GM21576 (cell line): ENCODE measurements at regions not wholly inside any gene's neighbourhood (a gene's known extent, or its start where the extent isn't known, plus 50 kb on each side); places are given as distances from the start of the nearest gene placed in this dataset.
"Not testable (repeated sequence)": the region's sequence is repeated elsewhere in the genome, so short reads cannot be mapped to it uniquely, and the experiment has no call there.

ENCODE experiments used
- ATAC-seq: cut with Tn5 transposase; IDR thresholded peaks from one replicate; pipeline ENCODE4 v1.9.1; 2021; ENCODE audit warnings: mild to moderate bottlenecking, moderate library complexity; ENCODE audit not compliant: unreplicated experiment

DNA sequence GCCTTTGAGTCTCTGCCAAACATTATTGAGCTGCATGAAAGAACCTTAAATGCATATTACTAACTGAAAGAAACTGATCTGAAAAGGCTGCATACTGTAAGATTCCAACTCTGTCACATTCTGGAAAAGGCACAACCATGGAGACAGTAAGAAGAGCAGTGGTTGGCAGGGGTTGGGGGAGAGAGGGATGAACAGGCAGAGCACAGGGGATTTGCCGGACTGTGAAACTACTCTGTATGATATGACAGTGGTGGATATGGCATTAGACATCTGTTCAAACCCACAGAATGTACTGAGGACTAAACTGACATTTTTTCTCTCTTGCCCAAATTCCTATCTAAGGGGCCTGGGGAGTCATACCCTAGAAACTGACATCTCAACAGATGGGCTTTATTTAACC is 138.4 kb downstream of the KCNJ12 start:
- ATAC-seq: not testable (repeated sequence)

DNA sequence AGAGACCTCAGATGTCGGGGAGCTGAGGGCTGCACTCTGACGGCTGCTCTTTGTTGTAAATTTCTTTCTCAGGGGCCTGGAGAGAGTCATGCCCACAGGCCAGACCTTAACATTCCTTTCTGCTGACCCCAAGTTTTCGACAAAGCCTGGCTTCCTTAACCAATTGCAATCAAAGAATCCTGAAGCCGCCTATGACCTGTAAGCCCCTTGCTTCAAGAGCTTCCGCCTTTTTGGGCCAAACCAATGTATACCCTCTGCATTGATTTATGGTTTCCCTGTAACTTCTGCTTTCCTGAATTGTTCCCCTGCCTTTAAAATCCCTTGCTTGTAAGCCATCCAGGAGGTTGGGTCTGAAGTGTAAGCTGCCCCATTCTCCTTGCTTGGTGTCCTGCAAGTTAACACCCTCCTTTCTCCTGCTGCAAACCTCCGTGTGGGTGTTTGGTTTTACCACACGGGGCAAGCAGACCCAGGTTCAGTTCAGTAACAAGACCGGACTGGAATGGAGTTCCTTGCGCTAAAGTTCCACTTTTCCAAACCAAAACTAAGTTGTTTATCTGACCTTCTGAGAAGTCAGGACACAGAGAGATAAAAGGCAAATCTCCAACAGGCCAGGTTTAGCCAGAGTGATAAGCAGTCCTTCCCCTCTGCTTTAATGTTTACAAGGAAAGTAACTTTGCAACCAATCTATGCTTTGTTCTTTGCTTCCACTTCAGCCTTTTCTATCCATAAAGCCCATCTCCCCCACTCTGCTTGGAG is 141.6 kb downstream of the KCNJ12 start:
- ATAC-seq: no peak

- ATAC-seq: no peak
Measured at GRCh38 chr17:21522755-21523336, 146.7 kb downstream of the KCNJ12 start.

GRCh38 chr17:21523497-21524210 is 147.5 kb downstream of the KCNJ12 start:
- ATAC-seq: no peak

DNA sequence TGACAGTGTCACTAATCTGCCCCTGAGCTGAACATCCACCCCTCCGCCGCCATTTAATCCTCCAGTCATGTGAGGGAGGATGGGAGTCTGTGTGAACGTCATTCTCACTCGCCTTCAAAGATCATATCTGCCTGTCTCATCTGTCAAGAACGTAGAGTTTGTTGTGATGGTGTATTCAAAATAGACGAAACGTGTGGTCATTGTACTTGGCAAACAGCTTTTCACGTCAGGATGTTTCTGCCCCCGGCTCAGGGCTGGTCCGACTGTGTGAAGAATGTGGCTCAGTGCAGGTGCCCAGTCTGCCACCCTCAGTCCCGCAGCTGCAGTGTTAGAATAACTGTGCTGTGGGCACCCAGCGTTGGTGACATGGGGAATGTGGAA is 148.0 kb downstream of the KCNJ12 start:
- ATAC-seq: no peak

DNA sequence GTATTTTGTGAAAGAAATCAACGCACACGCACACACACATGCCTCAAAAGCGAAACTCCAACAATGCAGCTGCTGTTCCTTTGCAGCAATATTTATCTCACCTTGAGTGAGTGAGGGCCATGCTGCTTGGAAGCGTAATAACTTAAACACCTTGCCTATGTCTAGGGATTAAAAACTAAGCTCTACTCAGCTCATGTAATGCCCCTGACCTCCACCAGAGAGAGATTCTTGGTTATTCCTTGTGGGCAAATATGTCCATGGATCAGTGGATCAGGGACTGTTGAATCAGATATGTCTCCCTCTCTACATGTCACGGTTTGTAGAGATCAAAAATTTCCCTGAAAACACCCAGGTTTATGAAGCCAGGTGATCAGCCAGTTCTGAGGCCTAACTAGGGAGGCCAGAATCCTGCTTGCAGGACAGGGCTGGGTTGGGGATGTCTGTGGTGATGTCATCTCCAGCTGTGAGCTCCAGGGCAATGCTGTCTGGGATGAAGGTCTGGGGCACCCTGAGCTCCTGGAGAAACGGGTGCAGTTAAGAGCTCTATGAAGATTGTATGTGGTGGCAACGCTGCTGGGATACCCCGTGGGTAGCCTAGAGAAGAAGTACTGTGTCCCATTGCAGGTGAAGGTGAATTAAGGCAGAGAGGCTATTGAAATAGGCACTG is 149.4 kb downstream of the KCNJ12 start:
- no peak for ATAC-seq

DNA sequence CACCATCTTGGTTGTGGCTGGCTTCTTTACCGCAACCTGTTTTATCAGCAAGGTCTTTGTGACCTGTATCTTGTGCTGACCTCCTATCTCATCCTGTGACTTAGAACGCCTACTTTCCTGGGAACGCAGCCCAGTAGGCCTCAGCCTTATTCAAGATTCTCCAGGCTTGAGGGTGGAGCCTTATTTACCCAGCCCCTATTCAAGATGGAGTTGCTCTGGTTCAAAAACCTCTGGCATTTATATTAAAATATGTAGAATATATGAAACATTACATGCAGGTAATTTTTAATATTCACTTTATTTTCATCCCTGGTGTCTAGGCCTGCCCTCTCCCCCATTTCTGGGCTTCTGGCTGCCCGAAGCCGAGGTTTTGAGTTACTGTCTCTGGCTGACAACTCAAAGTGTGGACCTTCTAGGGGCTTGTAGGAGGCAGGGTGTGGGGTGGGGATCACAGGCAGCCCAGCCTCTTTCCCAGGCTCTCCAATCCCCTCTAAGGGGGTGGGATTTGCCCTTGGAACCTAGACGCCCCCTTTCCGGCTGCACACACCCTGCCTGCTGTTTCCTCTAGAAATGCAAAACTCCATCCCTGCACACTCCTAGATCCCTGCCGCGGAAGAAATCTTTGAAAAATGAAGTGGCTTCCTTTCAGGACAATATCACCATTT is 152.0 kb downstream of the KCNJ12 start:
- ATAC-seq: no peak

- ATAC-seq: no peak
Measured at GRCh38 chr17:21530311-21530710, 154.2 kb downstream of the KCNJ12 start.

DNA sequence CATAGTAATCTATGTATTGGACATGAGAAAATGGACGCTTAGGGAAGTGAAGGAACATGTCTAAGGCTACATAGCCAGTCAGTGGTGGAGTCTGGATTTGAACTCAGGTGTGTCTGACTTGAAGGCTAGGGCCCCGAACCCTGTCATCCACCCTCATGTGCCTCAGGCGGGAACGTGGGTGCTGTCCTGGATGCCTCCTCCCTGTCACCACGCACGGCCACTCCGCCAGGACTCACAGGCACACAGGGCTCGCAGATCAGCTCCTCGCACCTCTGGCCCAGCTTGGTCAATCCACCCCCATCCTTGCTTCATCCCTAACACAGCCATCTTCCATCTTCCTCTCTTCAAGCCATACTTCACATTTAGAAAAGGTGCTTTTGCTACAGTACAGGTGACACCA is 154.7 kb downstream of the KCNJ12 start:
- no peak for ATAC-seq

DNA sequence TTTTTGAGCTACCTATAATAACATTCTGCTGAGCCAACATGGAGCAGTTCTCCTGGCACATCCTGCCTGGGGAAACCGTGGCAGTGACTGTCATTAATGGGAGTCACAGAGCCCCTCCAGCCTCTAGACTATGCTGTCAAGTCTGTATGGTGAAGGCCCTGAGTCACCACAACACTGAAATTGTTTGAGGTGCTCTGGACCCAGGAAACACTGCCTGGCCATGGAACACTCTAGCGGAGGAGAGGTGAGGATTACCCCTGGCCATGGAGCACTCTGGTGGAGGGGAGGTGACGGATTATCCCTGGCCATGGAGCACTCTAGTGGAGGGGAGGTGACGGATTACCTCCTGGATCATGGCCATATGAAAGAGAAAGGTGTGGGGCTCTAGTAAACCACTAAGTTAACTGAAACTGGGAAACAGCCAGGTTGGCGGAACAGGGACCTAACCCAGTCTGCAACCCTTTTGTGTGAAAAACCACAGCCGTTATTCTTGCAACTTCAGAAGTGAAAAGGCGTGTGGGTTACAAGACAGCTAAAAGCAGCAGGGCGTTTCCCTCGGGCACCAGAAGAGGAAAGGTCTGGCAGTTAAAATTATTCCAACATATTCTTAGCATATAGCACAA is 156.7 kb downstream of the KCNJ12 start:
- ATAC-seq: no peak

- ATAC-seq: no peak
Measured at GRCh38 chr17:21535686-21536375, 156.5 kb upstream of the KCNJ18 start.

GRCh38 chr17:21537302-21537701 is 155.0 kb upstream of the KCNJ18 start:
- no peak for ATAC-seq

- no peak for ATAC-seq
Measured at GRCh38 chr17:21538615-21539014, 153.7 kb upstream of the KCNJ18 start.

GRCh38 chr17:21539146-21539545 is 153.2 kb upstream of the KCNJ18 start:
- ATAC-seq: no peak

- no peak for ATAC-seq
Measured at GRCh38 chr17:21540502-21540901, 151.8 kb upstream of the KCNJ18 start.

DNA sequence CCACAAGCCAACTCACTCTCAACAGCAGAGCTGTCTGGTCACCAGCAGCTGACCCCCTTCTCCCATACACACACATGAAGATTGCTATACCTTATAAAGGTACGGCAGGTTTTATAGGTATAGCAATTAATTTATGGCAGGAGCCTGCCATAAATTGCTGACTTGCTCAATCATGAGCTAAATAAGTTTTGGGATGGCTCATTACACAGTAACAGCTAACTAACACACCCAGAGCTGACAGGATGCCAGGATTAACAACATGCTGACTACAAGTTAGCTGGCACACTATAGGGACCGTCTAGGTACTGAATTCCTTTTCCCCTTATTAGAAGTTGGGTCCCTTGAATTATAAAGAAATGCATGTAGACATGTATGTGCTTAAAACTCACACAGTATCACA is 150.3 kb upstream of the KCNJ18 start:
- ATAC-seq: no peak

DNA sequence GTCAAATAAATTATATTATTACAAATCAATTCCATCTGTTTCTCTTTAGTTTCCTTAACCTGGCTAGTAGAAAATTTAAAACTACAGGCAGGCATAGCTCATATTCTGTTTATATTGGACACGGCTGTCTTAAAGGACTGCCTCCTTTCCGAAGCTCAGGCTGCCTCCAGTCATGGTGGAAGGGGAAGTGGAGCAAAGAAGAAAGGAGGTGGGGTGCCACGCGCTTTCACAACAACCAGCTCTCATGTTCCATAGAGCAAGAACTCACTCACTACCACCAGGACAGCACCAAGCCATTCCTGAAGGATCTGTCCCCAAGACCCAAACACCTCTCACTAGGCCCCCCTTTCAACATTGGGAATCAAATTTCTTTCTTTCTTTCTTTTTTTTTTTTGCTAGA is 149.3 kb upstream of the KCNJ18 start:
- no peak for ATAC-seq

DNA sequence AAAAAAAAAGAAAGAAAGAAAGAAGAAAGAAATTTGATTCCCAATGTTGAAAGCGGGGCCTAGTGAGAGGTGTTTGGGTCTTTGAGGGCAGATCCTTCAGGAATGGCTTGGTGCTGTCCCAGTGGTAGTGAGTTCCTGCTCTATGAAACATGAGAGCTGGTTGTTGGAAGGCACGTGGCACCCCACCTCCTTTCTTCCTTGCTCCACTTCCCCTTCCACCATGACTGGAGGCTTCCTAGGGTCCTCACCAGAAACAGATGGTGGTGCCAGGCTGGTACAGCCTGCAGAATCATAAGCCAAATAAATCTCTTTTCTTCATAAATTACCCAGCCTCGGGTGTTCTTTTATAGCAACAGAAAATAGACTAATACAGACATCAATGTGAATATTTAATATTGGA is 147.3 kb upstream of the KCNJ18 start:
- no peak for ATAC-seq

DNA sequence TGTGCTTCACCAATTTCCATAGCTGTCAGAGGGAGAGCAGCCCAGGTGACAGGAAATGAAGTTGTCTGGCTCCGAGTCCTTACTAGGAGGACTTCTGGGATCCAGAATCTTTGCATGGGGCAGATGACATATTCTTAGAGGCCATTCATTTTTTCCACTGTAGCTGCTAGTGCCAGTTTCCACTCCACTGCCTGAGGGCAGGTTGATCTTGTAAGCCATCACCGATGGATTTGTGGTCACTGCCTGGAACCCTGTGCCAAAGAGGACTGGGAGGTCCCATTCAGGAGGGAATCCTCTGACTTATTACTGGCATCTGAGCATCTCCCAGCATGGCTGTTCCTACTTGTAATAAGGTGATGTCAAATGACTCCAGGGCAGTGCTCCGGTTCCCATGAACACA is 144.1 kb upstream of the KCNJ18 start:
- ATAC-seq: no peak

DNA sequence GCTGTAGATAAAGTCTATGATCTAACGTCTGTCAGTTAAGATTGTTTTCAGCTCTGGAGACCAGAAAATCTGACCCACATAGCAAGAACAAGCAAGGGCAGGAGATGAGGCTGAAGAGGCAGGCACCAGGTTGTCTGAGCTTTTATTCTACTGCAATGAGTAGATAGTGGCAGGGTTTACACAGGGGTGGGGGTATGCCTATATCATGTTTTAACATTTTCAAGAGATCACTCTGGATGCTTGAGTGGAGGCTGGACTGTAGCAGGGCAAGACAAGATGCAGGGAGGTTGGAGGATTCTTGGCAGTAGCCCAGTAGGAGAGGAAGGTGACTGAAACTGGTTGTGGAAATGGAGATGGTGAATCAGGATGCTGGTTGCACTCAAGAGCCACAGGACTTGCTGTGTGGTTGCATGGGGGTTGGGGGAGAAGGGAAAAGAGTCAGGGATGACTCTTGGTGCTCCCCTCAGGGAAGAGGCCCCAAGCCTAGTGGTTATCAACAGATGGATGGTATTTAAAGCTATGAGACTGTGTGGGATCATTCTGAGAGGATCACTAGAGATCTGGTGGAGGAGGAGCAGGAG is 143.1 kb upstream of the KCNJ18 start:
- ATAC-seq: no peak
